Liver (tissue), 8 donors: ENCODE measurements at regions not wholly inside any gene's neighbourhood (a gene's known extent, or its start where the extent isn't known, plus 50 kb on each side); places are given as distances from the start of the nearest gene placed in this dataset.

Experiments
- DNase-seq: peaks from one replicate; pipeline ENCODE4 v3.0.0-alpha.2; 2017; ENCODE audit warnings: low spot score
- H3K27ac ChIP-seq, 2 donors: one replicate each; pipeline ENCODE4 v1.7.0; 2013; ENCODE audit warnings: inconsistent platforms in 2 of 2, low read length in 2 of 2, control low read depth in 1 of 2, low read depth in 1 of 2, mild to moderate bottlenecking in 1 of 2
- H3K27me3 ChIP-seq, 4 donors: one replicate each; pipeline versions ENCODE4 v1.6.1 to v1.7.0; 2013; ENCODE audit warnings: low read length in 3 of 4, inconsistent platforms in 1 of 4, mild to moderate bottlenecking in 1 of 4, moderate library complexity in 1 of 4; ENCODE audit not compliant: control insufficient read depth in 4 of 4, insufficient read depth in 4 of 4
- H3K36me3 ChIP-seq, 4 donors: one replicate each; pipeline versions ENCODE4 v1.6.1 to v1.7.0; 2013; ENCODE audit warnings: low read length in 3 of 4, mild to moderate bottlenecking in 3 of 4, low read depth in 1 of 4, moderate library complexity in 1 of 4; ENCODE audit not compliant: control insufficient read depth in 4 of 4, insufficient read depth in 3 of 4
- H3K4me1 ChIP-seq, 4 donors: one replicate each; pipeline versions ENCODE4 v1.6.1 to v1.7.0; 2013; ENCODE audit warnings: low read length in 3 of 4, mild to moderate bottlenecking in 3 of 4, moderate library complexity in 1 of 4; ENCODE audit not compliant: control insufficient read depth in 4 of 4, insufficient read depth in 4 of 4
- H3K4me3 ChIP-seq, 3 donors: one replicate each; pipeline versions ENCODE4 v1.6.1 to v1.7.0; 2013; ENCODE audit warnings: low read length in 3 of 3, control low read depth in 1 of 3, low read depth in 1 of 3, mild to moderate bottlenecking in 1 of 3
- H3K9ac ChIP-seq, 2 donors: one replicate each; pipeline ENCODE4 v1.7.0; 2013; ENCODE audit warnings: low read length in 2 of 2, mild to moderate bottlenecking in 2 of 2, moderate library complexity in 2 of 2, control low read depth in 1 of 2, low read depth in 1 of 2
- H3K9me3 ChIP-seq, 4 donors: one replicate each; pipeline versions ENCODE4 v1.6.1 to v1.7.0; 2013; ENCODE audit warnings: low read length in 3 of 4; ENCODE audit not compliant: control insufficient read depth in 4 of 4
- ATF3 ChIP-seq: IDR thresholded peaks from 2 replicates; pipeline ENCODE4 v1.6.1; 2016; ENCODE audit warnings: antibody characterized with exemption
- CTCF ChIP-seq: fragments of 150-350 bp; IDR thresholded peaks from 2 replicates; pipeline ENCODE4 v1.5.1; 2017; ENCODE audit warnings: improper control_type of control experiment, low read depth, low read length; ENCODE audit not compliant: missing input control
- EGR1 ChIP-seq, 2 donors: IDR thresholded peaks; 2 replicates each; pipeline ENCODE4 v1.6.1; 2016 to 2018; ENCODE audit warnings: antibody characterized with exemption in 2 of 2, low read depth in 2 of 2
- FOXA1 ChIP-seq: IDR thresholded peaks from 2 replicates; pipeline ENCODE4 v1.6.1; 2016; ENCODE audit warnings: antibody characterized with exemption
- FOXA2 ChIP-seq: IDR thresholded peaks from 2 replicates; pipeline ENCODE4 v1.6.1; 2016; ENCODE audit warnings: antibody characterized with exemption
- GABPA ChIP-seq, 2 donors: IDR thresholded peaks in 1 of 2; conservative IDR thresholded peaks in 1 of 2; 2 replicates each; pipeline ENCODE4 v1.6.1; 2016; ENCODE audit warnings: antibody characterized with exemption in 2 of 2, mild to moderate bottlenecking in 1 of 2, moderate library complexity in 1 of 2
- HNF4A ChIP-seq, 2 donors: conservative IDR thresholded peaks; 2 replicates each; pipeline ENCODE4 v1.6.1; 2016; ENCODE audit warnings: antibody characterized with exemption in 2 of 2, mild to moderate bottlenecking in 2 of 2
- HNF4G ChIP-seq: IDR thresholded peaks from 2 replicates; pipeline ENCODE4 v1.6.1; 2016; ENCODE audit warnings: antibody characterized with exemption
- JUND ChIP-seq, 2 donors: IDR thresholded peaks; 2 replicates each; pipeline ENCODE4 v1.6.1; 2016; ENCODE audit warnings: antibody characterized with exemption in 2 of 2
- NR2F2 ChIP-seq: IDR thresholded peaks from 2 replicates; pipeline ENCODE4 v1.6.1; 2016; ENCODE audit warnings: antibody characterized with exemption
- RAD21 ChIP-seq, 2 donors: IDR thresholded peaks; 2 replicates each; pipeline ENCODE4 v1.6.1; 2016; ENCODE audit warnings: antibody characterized with exemption in 2 of 2, mild to moderate bottlenecking in 2 of 2
- RXRA ChIP-seq, 2 donors: IDR thresholded peaks; 2 replicates each; pipeline ENCODE4 v1.6.1; 2017 to 2018; ENCODE audit warnings: antibody characterized with exemption in 2 of 2, mild to moderate bottlenecking in 1 of 2
- SP1 ChIP-seq: IDR thresholded peaks from 2 replicates; pipeline ENCODE4 v1.6.1; 2018; ENCODE audit warnings: antibody characterized with exemption, mild to moderate bottlenecking
- TAF1 ChIP-seq: conservative IDR thresholded peaks from 2 replicates; pipeline ENCODE4 v1.6.1; 2016; ENCODE audit warnings: antibody characterized with exemption, mild to moderate bottlenecking
- YY1 ChIP-seq: IDR thresholded peaks from 2 replicates; pipeline ENCODE4 v1.6.1; 2016; ENCODE audit warnings: antibody characterized with exemption, mild to moderate bottlenecking
- ZBTB33 ChIP-seq: IDR thresholded peaks from 2 replicates; pipeline ENCODE4 v1.6.1; 2016; ENCODE audit warnings: antibody characterized with exemption
- WGBS: extraction: QIAGEN DNeasy Blood & Tissue Kit; methylation state at CpG from one replicate; pipeline ENCODE4 v1.1.7; 2013; 5-methylcytosine and 5-hydroxymethylcytosine counted together
- TF ChIP-seq, protein P1 (sequence below): IDR thresholded peaks from 2 replicates; pipeline ENCODE4 v1.6.1; 2016; ENCODE audit warnings: antibody characterized with exemption, mild to moderate bottlenecking
- TF ChIP-seq, protein P2 (sequence below): IDR thresholded peaks from 2 replicates; pipeline ENCODE4 v1.6.1; 2016; ENCODE audit warnings: antibody characterized with exemption
- donor health status: healthy.
- donor health status: healthy.
- donor health status: healthy.
- donor health status: healthy.
- donor health status: healthy.

DNA sequence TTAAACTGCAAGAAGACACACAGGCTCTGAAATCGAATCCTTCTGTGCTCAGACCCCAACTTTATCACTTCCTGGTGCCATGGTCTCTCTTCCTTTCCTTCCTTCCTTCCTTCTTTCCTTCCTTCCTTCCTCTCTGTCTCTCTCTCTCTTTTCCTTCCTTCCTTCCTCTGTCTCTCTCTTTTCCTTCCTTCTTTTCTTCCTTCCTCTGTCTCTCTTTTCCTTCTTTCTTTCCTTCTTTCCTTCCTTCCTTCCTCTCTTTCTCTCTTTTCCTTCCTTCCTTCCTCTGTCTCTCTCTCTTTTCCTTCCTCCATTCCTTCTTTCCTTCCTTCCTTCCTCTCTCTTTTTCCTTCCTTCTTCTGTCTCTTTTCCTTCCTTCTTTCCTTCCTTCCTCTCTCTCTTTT lies 127.2 kb upstream of the CACNA1A start:
- Histone ChIP-seq H3K9me3 (no peaks in the 10 kb centered on the region), H3K4me1 (no peaks in the 10 kb centered on the region), H3K27me3 (peaks cover 0 to 2% (median 0%) of the 10 kb centered on the region in 4 donors), H3K4me3 (no peak overlapping the region), H3K27ac (no peak overlapping the region), H3K36me3 (no peaks in the 10 kb centered on the region), H3K9ac (no peak overlapping the region)
- TF ChIP-seq HNF4A (conservative IDR thresholded peaks at IDR 0.05) (no peak), HNF4G (no peak), NR2F2 (no peak), JUND (IDR thresholded peaks at IDR 0.05) (no peak), RAD21 (IDR thresholded peaks at IDR 0.05) (no peak), YY1 (no peak), GABPA (IDR thresholded peaks at IDR 0.05 in 1 of 2, conservative IDR thresholded peaks at IDR 0.05 in 1 of 2) (no peak), CTCF (no peak), ZBTB33 (no peak), TAF1 (no peak), EGR1 (IDR thresholded peaks at IDR 0.05; ENCODE audit: low read depth in 2 of 2) (no peak), FOXA2 (no peak), SP1 (no peak)
- TF ChIP-seq, protein P1, sequence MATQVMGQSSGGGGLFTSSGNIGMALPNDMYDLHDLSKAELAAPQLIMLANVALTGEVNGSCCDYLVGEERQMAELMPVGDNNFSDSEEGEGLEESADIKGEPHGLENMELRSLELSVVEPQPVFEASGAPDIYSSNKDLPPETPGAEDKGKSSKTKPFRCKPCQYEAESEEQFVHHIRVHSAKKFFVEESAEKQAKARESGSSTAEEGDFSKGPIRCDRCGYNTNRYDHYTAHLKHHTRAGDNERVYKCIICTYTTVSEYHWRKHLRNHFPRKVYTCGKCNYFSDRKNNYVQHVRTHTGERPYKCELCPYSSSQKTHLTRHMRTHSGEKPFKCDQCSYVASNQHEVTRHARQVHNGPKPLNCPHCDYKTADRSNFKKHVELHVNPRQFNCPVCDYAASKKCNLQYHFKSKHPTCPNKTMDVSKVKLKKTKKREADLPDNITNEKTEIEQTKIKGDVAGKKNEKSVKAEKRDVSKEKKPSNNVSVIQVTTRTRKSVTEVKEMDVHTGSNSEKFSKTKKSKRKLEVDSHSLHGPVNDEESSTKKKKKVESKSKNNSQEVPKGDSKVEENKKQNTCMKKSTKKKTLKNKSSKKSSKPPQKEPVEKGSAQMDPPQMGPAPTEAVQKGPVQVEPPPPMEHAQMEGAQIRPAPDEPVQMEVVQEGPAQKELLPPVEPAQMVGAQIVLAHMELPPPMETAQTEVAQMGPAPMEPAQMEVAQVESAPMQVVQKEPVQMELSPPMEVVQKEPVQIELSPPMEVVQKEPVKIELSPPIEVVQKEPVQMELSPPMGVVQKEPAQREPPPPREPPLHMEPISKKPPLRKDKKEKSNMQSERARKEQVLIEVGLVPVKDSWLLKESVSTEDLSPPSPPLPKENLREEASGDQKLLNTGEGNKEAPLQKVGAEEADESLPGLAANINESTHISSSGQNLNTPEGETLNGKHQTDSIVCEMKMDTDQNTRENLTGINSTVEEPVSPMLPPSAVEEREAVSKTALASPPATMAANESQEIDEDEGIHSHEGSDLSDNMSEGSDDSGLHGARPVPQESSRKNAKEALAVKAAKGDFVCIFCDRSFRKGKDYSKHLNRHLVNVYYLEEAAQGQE: no peak
- TF ChIP-seq, protein P2, sequence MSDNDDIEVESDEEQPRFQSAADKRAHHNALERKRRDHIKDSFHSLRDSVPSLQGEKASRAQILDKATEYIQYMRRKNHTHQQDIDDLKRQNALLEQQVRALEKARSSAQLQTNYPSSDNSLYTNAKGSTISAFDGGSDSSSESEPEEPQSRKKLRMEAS: no peak
- DNase-seq: no peak
- 60% methylated on average over 1 of the region's 1 CpG for WGBS

DNA sequence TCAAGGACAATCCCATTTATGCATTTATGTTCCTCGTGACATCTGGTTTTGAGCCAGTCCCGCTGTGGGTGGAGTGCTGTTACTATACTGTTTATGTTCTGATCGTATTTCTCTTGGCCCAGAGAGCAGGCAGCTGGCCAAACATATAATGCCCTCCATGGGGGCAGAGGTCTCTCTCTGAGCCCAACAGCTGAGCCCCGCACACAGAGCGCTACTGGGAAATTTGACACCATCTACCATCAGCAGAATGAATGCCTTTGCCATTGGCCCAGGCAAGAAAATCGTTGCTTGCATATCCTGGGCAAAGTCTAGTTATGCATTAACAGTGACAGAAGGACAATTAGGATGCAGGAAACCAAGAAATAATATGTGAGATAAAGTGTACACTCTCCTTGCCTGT lies 126.8 kb upstream of the CACNA1A start:
- H3K9ac ChIP-seq: no peak overlapping the region
- no peak overlapping the region for H3K4me3 ChIP-seq
- no peaks in the 10 kb centered on the region for H3K4me1 ChIP-seq
- no peaks in the 10 kb centered on the region for H3K9me3 ChIP-seq
- peaks cover 0 to 2% (median 0%) of the 10 kb centered on the region in 4 donors for H3K27me3 ChIP-seq
- no peak for DNase-seq
- WGBS: 10% methylated on average over 6 of the region's 6 CpGs
- no peak for TF ChIP-seq ATF3
- TF ChIP-seq, protein P2: no peak
- TF ChIP-seq HNF4G: no peak
- TF ChIP-seq SP1: no peak
- no peak for TF ChIP-seq RXRA (IDR thresholded peaks at IDR 0.05)
- no peak for TF ChIP-seq JUND (IDR thresholded peaks at IDR 0.05)
- TF ChIP-seq CTCF: no peak
- no peak for TF ChIP-seq ZBTB33
- no peak for TF ChIP-seq YY1
- TF ChIP-seq EGR1 (IDR thresholded peaks at IDR 0.05; ENCODE audit: low read depth in 2 of 2): no peak
- no peak for TF ChIP-seq FOXA2
- no peak for TF ChIP-seq GABPA (IDR thresholded peaks at IDR 0.05 in 1 of 2, conservative IDR thresholded peaks at IDR 0.05 in 1 of 2)
- no peak for TF ChIP-seq FOXA1
- no peak for TF ChIP-seq RAD21 (IDR thresholded peaks at IDR 0.05)
- no peak for TF ChIP-seq HNF4A (conservative IDR thresholded peaks at IDR 0.05)
- H3K27ac ChIP-seq: no peak overlapping the region
- H3K36me3 ChIP-seq: no peaks in the 10 kb centered on the region
